H9 (cell line): ENCODE measurements at regions not wholly inside any gene's neighbourhood (a gene's known extent, or its start where the extent isn't known, plus 50 kb on each side); places are given as distances from the start of the nearest gene placed in this dataset.

Experiments used
- DNase-seq: peaks from one replicate; pipeline ENCODE4 v3.0.0-alpha.2; 2017
- H2AFZ ChIP-seq: one replicate; pipeline ENCODE4 v1.6.1; 2013; ENCODE audit warnings: mild to moderate bottlenecking, low read length, control low read depth, moderate library complexity
- H2AK5ac ChIP-seq: 2 replicates; pipeline ENCODE4 v1.6.1; 2013; ENCODE audit warnings: low read length, control low read depth, mixed read lengths; ENCODE audit not compliant: insufficient read length
- H2BK120ac ChIP-seq: one replicate; pipeline ENCODE4 v1.6.1; 2013; ENCODE audit warnings: low read depth, mild to moderate bottlenecking, low read length, control low read depth, inconsistent platforms; ENCODE audit not compliant: poor library complexity, severe bottlenecking
- H2BK12ac ChIP-seq: 2 replicates; pipeline ENCODE4 v1.6.1; 2013; ENCODE audit warnings: low read length, control low read depth, mixed read lengths, low read depth; ENCODE audit not compliant: insufficient read length
- H2BK15ac ChIP-seq: 2 replicates; pipeline ENCODE4 v1.6.1; 2013; ENCODE audit warnings: low read depth, low read length, control low read depth
- H2BK20ac ChIP-seq: one replicate; pipeline ENCODE4 v1.6.1; 2013; ENCODE audit warnings: low read depth, mild to moderate bottlenecking, low read length, control low read depth, inconsistent platforms; ENCODE audit not compliant: poor library complexity, severe bottlenecking
- H2BK5ac ChIP-seq: 2 replicates; pipeline ENCODE4 v1.6.1; 2013; ENCODE audit warnings: low read length, control low read depth, mixed read lengths; ENCODE audit not compliant: insufficient read length
- H3K14ac ChIP-seq: 2 replicates; pipeline ENCODE4 v1.6.1; 2013; ENCODE audit warnings: low read length, control low read depth; ENCODE audit not compliant: insufficient read depth
- H3K18ac ChIP-seq: 2 replicates; pipeline ENCODE4 v1.6.1; 2013; ENCODE audit warnings: low read depth, mild to moderate bottlenecking, mixed read lengths, low read length, control low read depth; ENCODE audit not compliant: insufficient read length
- H3K23ac ChIP-seq: 2 replicates; pipeline ENCODE4 v1.6.1; 2013; ENCODE audit warnings: low read length, control low read depth, mixed read lengths, low read depth; ENCODE audit not compliant: insufficient read length
- H3K23me2 ChIP-seq: 2 replicates; pipeline ENCODE4 v1.6.1; 2013; ENCODE audit warnings: low read depth, mild to moderate bottlenecking, mixed read lengths, low read length, control low read depth; ENCODE audit not compliant: insufficient read length, poor library complexity, severe bottlenecking
- H3K27ac ChIP-seq: 2 replicates; pipeline ENCODE4 v1.5.1; 2013; ENCODE audit warnings: low read length, control low read depth, mixed read lengths, low read depth; ENCODE audit not compliant: insufficient read length
- H3K27me3 ChIP-seq: 2 replicates; pipeline ENCODE4 v1.6.1; 2013; ENCODE audit warnings: low read length, control low read depth, inconsistent platforms; ENCODE audit not compliant: insufficient read depth
- H3K4ac ChIP-seq: 2 replicates; pipeline ENCODE4 v1.6.1; 2013; ENCODE audit warnings: low read depth, mild to moderate bottlenecking, control low read depth, inconsistent platforms, low read length, moderate library complexity
- H3K4me1 ChIP-seq: 2 replicates; pipeline ENCODE4 v1.6.1; 2013; ENCODE audit warnings: low read length, control low read depth, inconsistent platforms; ENCODE audit not compliant: insufficient read depth
- H3K4me2 ChIP-seq: 2 replicates; pipeline ENCODE4 v1.6.1; 2013; ENCODE audit warnings: low read length, control low read depth, mixed read lengths; ENCODE audit not compliant: insufficient read length, insufficient read depth
- H3K56ac ChIP-seq: 2 replicates; pipeline ENCODE4 v1.6.1; 2013; ENCODE audit warnings: low read depth, mild to moderate bottlenecking, mixed read lengths, low read length, control low read depth; ENCODE audit not compliant: insufficient read length
- H3K79me1 ChIP-seq: 2 replicates; pipeline ENCODE4 v1.6.1; 2013; ENCODE audit warnings: low read depth, mild to moderate bottlenecking, moderate library complexity, low read length, control low read depth, inconsistent platforms; ENCODE audit not compliant: insufficient read depth, poor library complexity, severe bottlenecking
- H3K79me2 ChIP-seq: 2 replicates; pipeline ENCODE4 v1.6.1; 2013; ENCODE audit warnings: low read length, control low read depth, inconsistent platforms; ENCODE audit not compliant: insufficient read depth
- H3K9ac ChIP-seq: 2 replicates; pipeline ENCODE4 v1.6.1; 2013; ENCODE audit warnings: low read length, control low read depth, mixed read lengths; ENCODE audit not compliant: insufficient read length; ENCODE audit errors: extremely low read depth
- H3K9me3 ChIP-seq: one replicate; pipeline ENCODE4 v1.6.1; 2013; ENCODE audit warnings: low read depth, low read length, inconsistent platforms; ENCODE audit not compliant: control insufficient read depth
- H3T11ph ChIP-seq: one replicate; pipeline ENCODE4 v1.6.1; 2013; ENCODE audit warnings: mild to moderate bottlenecking, low read length, control low read depth, inconsistent platforms
- H4K20me1 ChIP-seq: one replicate; pipeline ENCODE4 v1.6.1; 2013; ENCODE audit not compliant: control insufficient read depth, insufficient read length, insufficient read depth
- H4K5ac ChIP-seq: 2 replicates; pipeline ENCODE4 v1.6.1; 2013; ENCODE audit warnings: low read depth, mild to moderate bottlenecking, mixed read lengths, low read length, control low read depth; ENCODE audit not compliant: insufficient read length
- H4K8ac ChIP-seq: replicated peaks from 2 replicates; pipeline ENCODE4 v1.6.1; 2013; ENCODE audit warnings: low read length, control low read depth, mixed read lengths, low read depth; ENCODE audit not compliant: insufficient read length
- H4K91ac ChIP-seq: 2 replicates; pipeline ENCODE4 v1.6.1; 2013; ENCODE audit warnings: low read depth, mild to moderate bottlenecking, moderate library complexity, mixed read lengths, low read length, control low read depth; ENCODE audit not compliant: insufficient read length
- H3K27ac Mint-ChIP-seq, 3 experiments: 2 replicates in 2 of 3; 3 replicates in 1 of 3; pipeline ENCODE4 v1.8.0; 2020 to 2021; ENCODE audit warnings: mixed read lengths in 3 of 3, mild to moderate bottlenecking in 1 of 3, moderate library complexity in 1 of 3
- H3K27me3 Mint-ChIP-seq: 2 replicates; pipeline ENCODE4 v1.8.0; 2021; ENCODE audit warnings: low read depth, mild to moderate bottlenecking, moderate library complexity, mixed read lengths
- H3K36me3 Mint-ChIP-seq, 3 experiments: 2 replicates in 2 of 3; 3 replicates in 1 of 3; pipeline ENCODE4 v1.8.0; 2020 to 2021; ENCODE audit warnings: low read depth in 3 of 3, mixed read lengths in 3 of 3; ENCODE audit not compliant: insufficient read depth in 1 of 3
- H3K4me1 Mint-ChIP-seq, 2 experiments: 2 replicates each; pipeline ENCODE4 v1.8.0; 2020; ENCODE audit warnings: mixed read lengths in 2 of 2
- H3K4me3 Mint-ChIP-seq, 2 experiments: 2 replicates in 1 of 2; 3 replicates in 1 of 2; pipeline ENCODE4 v1.8.0; 2020 to 2021; ENCODE audit warnings: mild to moderate bottlenecking in 2 of 2, mixed read lengths in 2 of 2, moderate library complexity in 1 of 2
- H3K9me3 Mint-ChIP-seq, 2 experiments: 2 replicates in 1 of 2; 3 replicates in 1 of 2; pipeline ENCODE4 v1.8.0; 2020; ENCODE audit warnings: mild to moderate bottlenecking in 2 of 2, mixed read lengths in 2 of 2, moderate library complexity in 1 of 2
- WGBS: extraction: QIAGEN DNeasy Blood & Tissue Kit; methylation state at CpG from one replicate; pipeline ENCODE4 v1.1.7; 2013; ENCODE audit warnings: missing lambda C conversion rate, low lambda C conversion rate, mixed read lengths; ENCODE audit not compliant: insufficient read length; ENCODE audit errors: extremely low coverage; 5-methylcytosine and 5-hydroxymethylcytosine counted together
- TF ChIP-seq, protein P1 (sequence below): fragments of 200-600 bp; sonication (generic); conservative IDR thresholded peaks from 3 replicates; pipeline ENCODE4 v1.8.0; 2021; ENCODE audit warnings: antibody characterized with exemption, mild to moderate bottlenecking

DNA sequence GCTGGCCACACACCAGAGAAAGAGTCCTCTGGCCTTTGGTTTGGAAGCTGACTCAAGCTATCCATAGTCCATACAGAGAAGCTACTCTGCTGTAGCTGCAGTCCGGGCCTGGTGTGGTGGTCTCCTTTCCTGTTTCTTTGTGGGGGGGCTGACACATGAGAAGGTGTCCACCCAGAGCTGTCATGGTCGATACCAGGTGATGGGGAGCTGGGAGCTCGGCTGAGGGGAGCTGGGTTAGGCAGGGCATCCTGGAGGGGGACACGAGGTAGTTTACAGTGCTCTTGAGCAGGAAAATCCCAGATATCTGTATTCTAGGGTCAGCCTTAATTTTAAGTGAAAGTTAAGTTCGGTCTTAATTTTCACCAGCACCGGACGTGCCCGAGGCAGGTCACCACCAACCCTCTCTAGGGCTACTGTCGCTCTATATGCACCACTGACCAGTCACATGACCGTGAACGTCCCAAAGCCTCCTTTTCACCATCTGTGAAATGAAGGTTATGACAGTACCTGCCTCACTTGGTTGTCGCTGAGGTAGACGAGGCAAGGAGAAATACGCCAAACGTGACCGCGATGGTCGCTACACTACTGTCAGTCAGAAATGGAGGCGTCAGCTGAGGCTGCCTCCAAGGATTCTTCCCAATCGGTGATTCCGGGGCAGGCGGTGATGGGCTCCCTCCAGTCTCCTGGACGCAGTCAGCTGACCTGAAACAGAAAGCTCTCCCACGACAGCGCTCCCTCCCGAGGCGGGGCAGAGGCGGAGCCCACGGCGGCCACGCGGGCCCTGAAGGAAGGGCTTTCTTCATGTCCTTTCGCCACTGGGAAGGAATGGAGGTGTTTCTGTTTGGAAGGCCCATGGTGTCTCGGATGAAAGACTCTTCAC is 69.4 kb upstream of the SHH start:
- H3K27ac Mint-ChIP-seq = 0 out of 7 replicates have a peak overlapping the region, but pooled peaks of 1 of the 3 experiments have one; percentile 11
- Histone ChIP-seq H2BK20ac (no peak overlapping the region), H3K56ac (no peak overlapping the region), H3K27ac (no peak overlapping the region), H3K18ac (no peak overlapping the region), H2BK12ac (no peak overlapping the region), H3K9ac (no peak overlapping the region), H4K91ac (no peak overlapping the region), H3K79me2 (no peaks in the 10 kb centered on the region), H2AK5ac (no peak overlapping the region), H4K5ac (no peak overlapping the region), H4K8ac (no peak overlapping the region), H3K79me1 (no peaks in the 10 kb centered on the region), H2BK120ac (no peak overlapping the region), H3K4me1 (no peaks in the 10 kb centered on the region; the same call in 1 of the 2 replicates), H3K9me3 (no peaks in the 10 kb centered on the region), H3T11ph (no peak overlapping the region), H3K23me2 (no peaks in the 10 kb centered on the region), H3K4ac (no peak overlapping the region), H2BK5ac (no peak overlapping the region), H2BK15ac (no peak overlapping the region), H3K14ac (no peak overlapping the region), H2AFZ (no peak overlapping the region), H3K23ac (no peak overlapping the region), H4K20me1 (no peaks in the 10 kb centered on the region), H3K27me3 (no peaks in the 10 kb centered on the region), H3K4me2 (no peak overlapping the region)
- peaks cover 7 to 8% of the 10 kb centered on the region in 2 experiments for H3K4me1 Mint-ChIP-seq
- peak; percentile 34 for DNase-seq
- H3K27me3 Mint-ChIP-seq = peaks cover 5% of the 10 kb centered on the region
- TF ChIP-seq, protein P1, sequence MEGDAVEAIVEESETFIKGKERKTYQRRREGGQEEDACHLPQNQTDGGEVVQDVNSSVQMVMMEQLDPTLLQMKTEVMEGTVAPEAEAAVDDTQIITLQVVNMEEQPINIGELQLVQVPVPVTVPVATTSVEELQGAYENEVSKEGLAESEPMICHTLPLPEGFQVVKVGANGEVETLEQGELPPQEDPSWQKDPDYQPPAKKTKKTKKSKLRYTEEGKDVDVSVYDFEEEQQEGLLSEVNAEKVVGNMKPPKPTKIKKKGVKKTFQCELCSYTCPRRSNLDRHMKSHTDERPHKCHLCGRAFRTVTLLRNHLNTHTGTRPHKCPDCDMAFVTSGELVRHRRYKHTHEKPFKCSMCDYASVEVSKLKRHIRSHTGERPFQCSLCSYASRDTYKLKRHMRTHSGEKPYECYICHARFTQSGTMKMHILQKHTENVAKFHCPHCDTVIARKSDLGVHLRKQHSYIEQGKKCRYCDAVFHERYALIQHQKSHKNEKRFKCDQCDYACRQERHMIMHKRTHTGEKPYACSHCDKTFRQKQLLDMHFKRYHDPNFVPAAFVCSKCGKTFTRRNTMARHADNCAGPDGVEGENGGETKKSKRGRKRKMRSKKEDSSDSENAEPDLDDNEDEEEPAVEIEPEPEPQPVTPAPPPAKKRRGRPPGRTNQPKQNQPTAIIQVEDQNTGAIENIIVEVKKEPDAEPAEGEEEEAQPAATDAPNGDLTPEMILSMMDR = no peak
- H3K4me3 Mint-ChIP-seq = no peak overlapping the region
- H3K9me3 Mint-ChIP-seq = no peaks in the 10 kb centered on the region
- WGBS = no CpG with 5 or more reads among the region's 34 CpGs
- H3K36me3 Mint-ChIP-seq = no peaks in the 10 kb centered on the region
